Fibroblast of lung (primary cell): ENCODE measurements at regions not wholly inside any gene's neighbourhood (a gene's known extent, or its start where the extent isn't known, plus 50 kb on each side); places are given as distances from the start of the nearest gene placed in this dataset.

ENCODE experiments used
- DNase-seq, 2 donors: peaks; one replicate each; pipeline versions ENCODE4 v3.0.0 to v3.0.0-alpha.2; 2010; ENCODE audit warnings: low read depth in 2 of 2
- H2AFZ ChIP-seq: 2 replicates; pipeline ENCODE4 v1.5.1; 2012; ENCODE audit warnings: low read length, control low read depth, inconsistent platforms
- H3K27ac ChIP-seq: 2 replicates; pipeline ENCODE4 v1.5.1; 2011; ENCODE audit warnings: low read length, control low read depth; ENCODE audit not compliant: insufficient read depth
- H3K27me3 ChIP-seq: 2 replicates; pipeline ENCODE4 v1.5.1; 2011; ENCODE audit warnings: mild to moderate bottlenecking, low read length; ENCODE audit not compliant: control insufficient read depth, insufficient read depth
- H3K36me3 ChIP-seq: 2 replicates; pipeline ENCODE4 v1.5.1; 2011; ENCODE audit warnings: low read length; ENCODE audit not compliant: control insufficient read depth, insufficient read depth
- H3K4me1 ChIP-seq: 2 replicates; pipeline ENCODE4 v1.5.1; 2011; ENCODE audit warnings: low read length; ENCODE audit not compliant: control insufficient read depth, insufficient read depth; ENCODE audit errors: extremely low read depth
- H3K4me2 ChIP-seq: 2 replicates; pipeline ENCODE4 v1.5.1; 2011; ENCODE audit warnings: low read length, control low read depth; ENCODE audit not compliant: insufficient read depth; ENCODE audit errors: extremely low read depth
- H3K4me3 ChIP-seq, 4 experiments: fragments of 200-600 bp in 1 of 4; sonication (generic) in 1 of 4; replicated peaks in 1 of 4; 2 replicates each; pipeline ENCODE4 v1.5.1; 2011 to 2016; ENCODE audit warnings: low read length in 4 of 4, low read depth in 3 of 4, mild to moderate bottlenecking in 3 of 4, control low read depth in 2 of 4, inconsistent platforms in 1 of 4, mixed read lengths in 1 of 4; ENCODE audit not compliant: insufficient read depth in 1 of 4; ENCODE audit errors: control extremely low read depth in 1 of 4
- H3K79me2 ChIP-seq: 2 replicates; pipeline ENCODE4 v1.5.1; 2012; ENCODE audit warnings: mild to moderate bottlenecking, low read length, inconsistent platforms; ENCODE audit not compliant: control insufficient read depth, insufficient read depth
- H3K9ac ChIP-seq: 2 replicates; pipeline ENCODE4 v1.5.1; 2011; ENCODE audit warnings: mild to moderate bottlenecking, low read length, control low read depth; ENCODE audit not compliant: insufficient read depth
- H3K9me3 ChIP-seq: 2 replicates; pipeline ENCODE4 v1.5.1; 2012; ENCODE audit warnings: low read depth, low read length; ENCODE audit not compliant: control insufficient read depth, insufficient read depth
- H4K20me1 ChIP-seq: 2 replicates; pipeline ENCODE4 v1.5.1; 2011; ENCODE audit warnings: low read length; ENCODE audit not compliant: control insufficient read depth, insufficient read depth; ENCODE audit errors: extremely low read depth
- CTCF ChIP-seq, 2 donors: IDR thresholded peaks in 1 of 2; conservative IDR thresholded peaks in 1 of 2; 1 replicate in 1 of 2; 2 replicates in 1 of 2; pipeline ENCODE4 v1.5.1; 2011 to 2012; ENCODE audit warnings: low read length in 2 of 2, control low read depth in 1 of 2, inconsistent platforms in 1 of 2, low read depth in 1 of 2, mild to moderate bottlenecking in 1 of 2
- EZH2 ChIP-seq: IDR thresholded peaks from 2 replicates; pipeline ENCODE4 v1.5.1; 2012; ENCODE audit warnings: low read length, control low read depth, mild to moderate bottlenecking; ENCODE audit errors: missing control alignments

GRCh38 chr20:53769041-53769440, 175.4 kb upstream of the ZNF217 start:
- TF ChIP-seq CTCF (conservative IDR thresholded peaks at IDR 0.05 in 1 of 2, IDR thresholded peaks at IDR 0.05 in 1 of 2; ENCODE audit: low read depth in 1 of 2, low read length in 2 of 2) (no peak), EZH2 (no peak)
- Histone ChIP-seq H3K36me3 (no peaks in the 10 kb centered on the region), H2AFZ (peak overlapping the region; percentile 66), H3K27me3 (no peaks in the 10 kb centered on the region), H3K4me2 (peak overlapping the region; percentile 32), H3K9me3 (no peaks in the 10 kb centered on the region), H3K4me1 (peaks cover 7% of the 10 kb centered on the region), H3K9ac (no peak overlapping the region), H3K27ac (no peak overlapping the region), H4K20me1 (no peaks in the 10 kb centered on the region), H3K4me3 (no peak overlapping the region), H3K79me2 (no peaks in the 10 kb centered on the region)
- DNase-seq = peak in 1 of 2 donors; percentile 56

- no peaks in the 10 kb centered on the region for H4K20me1 ChIP-seq
- H3K79me2 ChIP-seq = no peaks in the 10 kb centered on the region
- DNase-seq = no peak
- H3K27ac ChIP-seq = no peak overlapping the region
- H3K4me2 ChIP-seq = peak overlapping the region; percentile 4
- H2AFZ ChIP-seq = no peak overlapping the region
- H3K27me3 ChIP-seq = no peaks in the 10 kb centered on the region
- no peaks in the 10 kb centered on the region for H3K36me3 ChIP-seq
- TF ChIP-seq EZH2 = no peak
- TF ChIP-seq CTCF (conservative IDR thresholded peaks at IDR 0.05 in 1 of 2, IDR thresholded peaks at IDR 0.05 in 1 of 2; ENCODE audit: low read depth in 1 of 2, low read length in 2 of 2) = no peak
- H3K4me1 ChIP-seq = peaks cover 8% of the 10 kb centered on the region
- H3K4me3 ChIP-seq = no peak overlapping the region
- no peaks in the 10 kb centered on the region for H3K9me3 ChIP-seq
- no peak overlapping the region for H3K9ac ChIP-seq
Measured at GRCh38 chr20:53768329-53768728, 174.7 kb upstream of the ZNF217 start.

GRCh38 chr20:53767206-53767930, 173.7 kb upstream of the ZNF217 start:
- Histone ChIP-seq H3K4me3 (no peak overlapping the region), H3K9ac (no peak overlapping the region), H2AFZ (peak overlapping the region; percentile 42), H3K79me2 (no peaks in the 10 kb centered on the region), H3K9me3 (no peaks in the 10 kb centered on the region), H3K4me2 (no peak overlapping the region), H3K4me1 (peaks cover 5% of the 10 kb centered on the region), H4K20me1 (no peaks in the 10 kb centered on the region), H3K27me3 (no peaks in the 10 kb centered on the region), H3K36me3 (no peaks in the 10 kb centered on the region), H3K27ac (no peak overlapping the region)
- TF ChIP-seq EZH2 (no peak), CTCF (conservative IDR thresholded peaks at IDR 0.05 in 1 of 2, IDR thresholded peaks at IDR 0.05 in 1 of 2; ENCODE audit: low read depth in 1 of 2, low read length in 2 of 2) (no peak)
- DNase-seq = no peak
